ENCODE measurements at regions not wholly inside any gene's neighbourhood (a gene's known extent, or its start where the extent isn't known, plus 50 kb on each side); places are given as distances from the start of the nearest gene placed in this dataset.

DNA sequence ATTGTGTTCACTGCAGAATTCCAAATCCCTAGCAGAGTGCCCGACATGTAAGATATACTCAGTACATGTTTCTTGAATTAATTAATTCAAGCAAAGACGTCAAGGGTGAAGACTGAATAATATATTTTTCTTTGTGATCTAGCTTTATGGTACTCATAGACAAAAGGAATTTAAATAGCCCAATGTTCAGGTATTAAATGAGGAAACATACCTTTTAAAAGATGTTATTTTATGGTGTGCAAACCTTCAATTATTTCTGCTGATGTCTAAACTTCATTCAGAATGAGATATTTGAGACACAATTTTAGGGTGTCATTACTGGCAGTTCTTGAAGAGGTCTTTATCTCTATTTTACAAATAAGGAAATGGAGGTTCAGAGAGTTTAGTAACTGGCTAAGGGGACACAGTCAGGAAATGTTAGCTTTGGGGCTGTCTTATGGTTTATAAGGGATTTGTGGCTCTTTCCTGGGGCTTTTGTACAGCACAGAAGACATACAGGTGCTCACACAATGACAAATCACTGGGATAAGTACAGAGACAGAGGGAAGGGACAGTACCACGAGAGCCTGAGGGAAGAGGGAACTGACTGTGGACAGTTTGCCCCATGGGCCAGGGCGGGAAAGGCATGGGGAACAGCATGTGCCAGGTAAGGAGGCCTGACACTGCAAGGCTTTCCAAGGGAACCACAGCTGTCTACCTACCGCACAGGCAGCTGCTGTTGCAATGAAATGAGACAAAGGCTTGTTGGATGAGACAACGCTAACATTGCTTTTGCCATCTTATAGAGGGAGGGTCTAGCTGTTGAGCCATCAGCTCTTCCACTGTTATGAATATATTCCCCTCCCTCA is 155.3 kb downstream of the DDX1 start:
- TF ChIP-seq, protein P1, sequence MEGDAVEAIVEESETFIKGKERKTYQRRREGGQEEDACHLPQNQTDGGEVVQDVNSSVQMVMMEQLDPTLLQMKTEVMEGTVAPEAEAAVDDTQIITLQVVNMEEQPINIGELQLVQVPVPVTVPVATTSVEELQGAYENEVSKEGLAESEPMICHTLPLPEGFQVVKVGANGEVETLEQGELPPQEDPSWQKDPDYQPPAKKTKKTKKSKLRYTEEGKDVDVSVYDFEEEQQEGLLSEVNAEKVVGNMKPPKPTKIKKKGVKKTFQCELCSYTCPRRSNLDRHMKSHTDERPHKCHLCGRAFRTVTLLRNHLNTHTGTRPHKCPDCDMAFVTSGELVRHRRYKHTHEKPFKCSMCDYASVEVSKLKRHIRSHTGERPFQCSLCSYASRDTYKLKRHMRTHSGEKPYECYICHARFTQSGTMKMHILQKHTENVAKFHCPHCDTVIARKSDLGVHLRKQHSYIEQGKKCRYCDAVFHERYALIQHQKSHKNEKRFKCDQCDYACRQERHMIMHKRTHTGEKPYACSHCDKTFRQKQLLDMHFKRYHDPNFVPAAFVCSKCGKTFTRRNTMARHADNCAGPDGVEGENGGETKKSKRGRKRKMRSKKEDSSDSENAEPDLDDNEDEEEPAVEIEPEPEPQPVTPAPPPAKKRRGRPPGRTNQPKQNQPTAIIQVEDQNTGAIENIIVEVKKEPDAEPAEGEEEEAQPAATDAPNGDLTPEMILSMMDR (IDR thresholded peaks at IDR 0.05 in 8 of 11, conservative IDR thresholded peaks at IDR 0.05 in 3 of 11) = no peak
- TF ChIP-seq POLR2A (IDR thresholded peaks at IDR 0.05) = no peak

All from spleen (tissue), 7 donors.